Putamen (tissue), 1 donor: ENCODE measurements at regions not wholly inside any gene's neighbourhood (a gene's known extent, or its start where the extent isn't known, plus 50 kb on each side); places are given as distances from the start of the nearest gene placed in this dataset.

Experiments
- DNase-seq: peaks from one replicate; pipeline ENCODE4 v3.0.0-alpha.2; 2016; ENCODE audit warnings: low spot score

- no peak for DNase-seq
Measured at GRCh38 chr3:99366663-99367429, 271.5 kb upstream of the COL8A1 start.

GRCh38 chr3:99365979-99366378 is 272.4 kb upstream of the COL8A1 start:
- DNase-seq = no peak

- DNase-seq = no peak
Measured at GRCh38 chr3:99365396-99365795, 273.0 kb upstream of the COL8A1 start.

- DNase-seq = no peak
Measured at GRCh38 chr3:99357131-99357530, 281.3 kb upstream of the COL8A1 start.

GRCh38 chr3:99356696-99357095 is 281.7 kb upstream of the COL8A1 start:
- DNase-seq = no peak

- no peak for DNase-seq
Measured at GRCh38 chr3:99355465-99355864, 282.9 kb upstream of the COL8A1 start.

- no peak for DNase-seq
Measured at GRCh38 chr3:99352811-99353210, 285.6 kb upstream of the COL8A1 start.

- no peak for DNase-seq
Measured at GRCh38 chr3:99351122-99351521, 287.3 kb upstream of the COL8A1 start.

GRCh38 chr3:99348451-99348850 is 289.9 kb upstream of the COL8A1 start:
- DNase-seq = no peak

- no peak for DNase-seq
Measured at GRCh38 chr3:99344216-99344615, 294.2 kb upstream of the COL8A1 start.

GRCh38 chr3:99342383-99342782 is 296.0 kb upstream of the COL8A1 start:
- DNase-seq = no peak

- no peak for DNase-seq
Measured at GRCh38 chr3:99339222-99339621, 299.2 kb upstream of the COL8A1 start.

GRCh38 chr3:99332718-99333117 is 305.7 kb upstream of the COL8A1 start:
- DNase-seq = no peak

- DNase-seq = no peak
Measured at GRCh38 chr3:99332276-99332675, 306.1 kb upstream of the COL8A1 start.

- DNase-seq = no peak
Measured at GRCh38 chr3:99330924-99331532, 307.4 kb upstream of the COL8A1 start.

- no peak for DNase-seq
Measured at GRCh38 chr3:99330281-99330680, 308.1 kb upstream of the COL8A1 start.

GRCh38 chr3:99325402-99325801 is 313.0 kb upstream of the COL8A1 start:
- no peak for DNase-seq

GRCh38 chr3:99324636-99325203 is 313.7 kb upstream of the COL8A1 start:
- DNase-seq = no peak

- no peak for DNase-seq
Measured at GRCh38 chr3:99323940-99324339, 314.5 kb upstream of the COL8A1 start.

GRCh38 chr3:99322551-99322950 is 315.8 kb upstream of the COL8A1 start:
- no peak for DNase-seq

- no peak for DNase-seq
Measured at GRCh38 chr3:99321261-99321660, 317.1 kb upstream of the COL8A1 start.

- no peak for DNase-seq
Measured at GRCh38 chr3:99319961-99320360, 318.4 kb upstream of the COL8A1 start.

- no peak for DNase-seq
Measured at GRCh38 chr3:99319450-99319849, 318.9 kb upstream of the COL8A1 start.

- DNase-seq = no peak
Measured at GRCh38 chr3:99317201-99317600, 321.2 kb upstream of the COL8A1 start.
